ENCODE measurements at regions not wholly inside any gene's neighbourhood (a gene's known extent, or its start where the extent isn't known, plus 50 kb on each side); places are given as distances from the start of the nearest gene placed in this dataset.

DNA sequence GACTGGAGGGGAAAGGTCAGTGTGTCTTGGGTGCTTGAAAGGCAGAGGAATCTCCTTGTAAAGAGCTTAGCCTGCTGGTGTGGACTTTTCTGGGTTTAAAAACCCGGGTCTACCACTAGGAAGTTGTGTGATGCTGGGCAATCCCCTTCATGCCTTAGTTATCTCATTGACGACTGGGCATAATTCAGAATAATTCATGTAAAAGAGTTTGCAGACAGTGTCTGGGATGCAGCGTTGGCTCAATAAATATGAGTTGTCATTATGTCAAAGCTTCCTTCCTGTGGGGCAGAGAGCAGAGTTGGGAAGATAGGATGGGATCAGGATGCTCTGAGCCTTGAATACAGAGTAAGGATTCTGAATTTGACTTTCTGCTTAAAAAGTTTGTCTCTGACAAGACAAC is 196.4 kb downstream of the ADRA2A start:
- ChIA-PET POLR2A (ENCODE audit: partially characterized antibody) (no interaction called here), CTCF (ENCODE audit: partially characterized antibody) (interaction anchor here (0.6 to 1.5 kb wide), 4 partner anchors 11 to 75 kb away, joined by 3 read pairs; no protein-coding TSS in a partner anchor)
- WGBS, 2 experiments (ENCODE audit: extremely low coverage in 1 of 2, insufficient coverage in 1 of 2, insufficient read length in 1 of 2, insufficient replicate concordance in 2 of 2, low coverage in 1 of 2, low lambda C conversion rate in 2 of 2, missing lambda C conversion rate in 1 of 2): 61% methylated on average over 3 of the region's 3 CpGs; no CpG with 5 or more reads in 1 of the 2 experiments
- no peak overlapping the region for H2AK5ac ChIP-seq (ENCODE audit: low read depth, low read length)
- H3K4me2 ChIP-seq (ENCODE audit: insufficient read depth in 1 of 2, low read depth in 2 of 2, low read length in 2 of 2): no peak overlapping the region
- H3K36me3 ChIP-seq (ENCODE audit: control insufficient read depth in 2 of 4, insufficient read depth in 4 of 4, low read length in 3 of 4): no peaks in the 10 kb centered on the region
- H3K4me1 ChIP-seq (replicated peaks in 1 of 4; ENCODE audit: control insufficient read depth in 3 of 4, insufficient read depth in 4 of 4, low read length in 3 of 4): no peaks in the 10 kb centered on the region
- H4K91ac ChIP-seq (replicated peaks; ENCODE audit: insufficient read length, low read length): no peak overlapping the region
- no peak overlapping the region for H2BK12ac ChIP-seq (ENCODE audit: low read depth, low read length)
- no peaks in the 10 kb centered on the region for H3K79me2 ChIP-seq (ENCODE audit: control insufficient read depth in 1 of 2, insufficient read depth in 2 of 2, low read length in 2 of 2)
- no peaks in the 10 kb centered on the region for H3K27me3 ChIP-seq (replicated peaks in 1 of 4; ENCODE audit: control insufficient read depth in 3 of 4, extremely low read depth in 1 of 4, insufficient read depth in 3 of 4, low read length in 3 of 4)
- no peak overlapping the region for H2BK15ac ChIP-seq (ENCODE audit: low read length)
- no peak overlapping the region for H3K27ac ChIP-seq (ENCODE audit: low read depth, low read length)
- H3K79me1 ChIP-seq (ENCODE audit: low read depth, low read length): no peaks in the 10 kb centered on the region
- H3K4me3 ChIP-seq (ENCODE audit: extremely low read depth in 1 of 4, insufficient read depth in 2 of 4, low read depth in 3 of 4, low read length in 4 of 4): no peak overlapping the region
- no peaks in the 10 kb centered on the region for H4K20me1 ChIP-seq (replicated peaks in 1 of 2; ENCODE audit: control insufficient read depth in 1 of 2, insufficient read depth in 2 of 2, low read length in 2 of 2)
- no peak overlapping the region for H2BK20ac ChIP-seq (ENCODE audit: low read length)
- H3K9ac ChIP-seq (replicated peaks in 1 of 4; ENCODE audit: extremely low read depth in 1 of 4, low read depth in 3 of 4, low read length in 3 of 4): no peak overlapping the region
- no peak overlapping the region for H2BK120ac ChIP-seq (replicated peaks; ENCODE audit: low read depth, low read length)
- no peak overlapping the region for H3K56ac ChIP-seq (replicated peaks; ENCODE audit: insufficient read length, low read depth, low read length)
- H2AFZ ChIP-seq (ENCODE audit: low read length): no peak overlapping the region
- H3K18ac ChIP-seq (ENCODE audit: extremely low read depth, low read length): no peak overlapping the region
- no peaks in the 10 kb centered on the region for H3K9me3 ChIP-seq (ENCODE audit: insufficient read depth in 2 of 2, low read depth in 1 of 2, low read length in 1 of 2)
- H2BK5ac ChIP-seq (ENCODE audit: low read depth, low read length): no peak overlapping the region
- no peak overlapping the region for H3K4ac ChIP-seq (replicated peaks; ENCODE audit: insufficient read length, low read depth, low read length)
- no peak overlapping the region for H3K14ac ChIP-seq (ENCODE audit: insufficient read length)
- no peak overlapping the region for H3K23ac ChIP-seq (ENCODE audit: insufficient read length)
- no peak overlapping the region for H4K5ac ChIP-seq (ENCODE audit: insufficient read length, low read depth, low read length)
- DNase-seq (ENCODE audit: low read depth in 1 of 2, low spot score in 2 of 2): no peak
- H3K23me2 ChIP-seq (ENCODE audit: low read depth, low read length): no peaks in the 10 kb centered on the region
- no peak for FAIRE-seq
- TF ChIP-seq CREB1 (IDR thresholded peaks at IDR 0.05): no peak
- no peak for TF ChIP-seq BCL11A (IDR thresholded peaks at IDR 0.05; ENCODE audit: low read depth in 2 of 2, low read length in 2 of 2)
- TF ChIP-seq ZNF274 (IDR thresholded peaks at IDR 0.05; ENCODE audit: borderline replicate concordance, extremely low read depth, low read length): no peak
- no peak for TF ChIP-seq ASH2L (IDR thresholded peaks at IDR 0.05; ENCODE audit: low read length)
- TF ChIP-seq POLR2AphosphoS5 (IDR thresholded peaks at IDR 0.05; ENCODE audit: low read depth, low read length): no peak
- TF ChIP-seq SIX5 (IDR thresholded peaks at IDR 0.05; ENCODE audit: low read depth, low read length): no peak
- TF ChIP-seq HDAC6 (IDR thresholded peaks at IDR 0.05; ENCODE audit: low read depth, low read length): no peak
- no peak for TF ChIP-seq PHF8 (conservative IDR thresholded peaks at IDR 0.05; ENCODE audit: low read depth, low read length)
- no peak overlapping the region for H4K8ac ChIP-seq (ENCODE audit: extremely low read depth, insufficient read depth, low read length)

Measured in H1 (cell line).